Calu3 (cell line): ENCODE measurements at regions not wholly inside any gene's neighbourhood (a gene's known extent, or its start where the extent isn't known, plus 50 kb on each side); places are given as distances from the start of the nearest gene placed in this dataset.

Source experiments
- BruUV-seq: library from RNA; stranded (reverse); fragments of 400-500 nt; replicated peaks from 2 replicates; lab custom pipeline; 2021; lab: Mats Ljungman, UMichigan
- CTCF ChIA-PET: fragments of 300-600 bp; sonication (Branson Sonifier 250); formaldehyde crosslinking; loops from one replicate; lab custom pipeline; 2022; ENCODE audit warnings: antibody characterized with exemption; lab: Charles Lee
- DNase-seq: peaks from one replicate; pipeline ENCODE4 v3.0.0; 2022
- H3K27ac Mint-ChIP-seq: one replicate; pipeline ENCODE4 v1.8.0; 2022; ENCODE audit warnings: mixed read lengths; ENCODE audit not compliant: unreplicated experiment
- H3K27me3 Mint-ChIP-seq: one replicate; pipeline ENCODE4 v1.8.0; 2022; ENCODE audit warnings: mixed read lengths; ENCODE audit not compliant: unreplicated experiment
- H3K36me3 Mint-ChIP-seq: one replicate; pipeline ENCODE4 v1.8.0; 2022; ENCODE audit warnings: mild to moderate bottlenecking, moderate library complexity, mixed read lengths; ENCODE audit not compliant: insufficient read depth, unreplicated experiment
- H3K4me1 Mint-ChIP-seq: one replicate; pipeline ENCODE4 v1.8.0; 2022; ENCODE audit warnings: mild to moderate bottlenecking, low read depth, mixed read lengths; ENCODE audit not compliant: unreplicated experiment
- H3K4me3 Mint-ChIP-seq: one replicate; pipeline ENCODE4 v1.8.0; 2022; ENCODE audit warnings: mild to moderate bottlenecking, low read depth, moderate library complexity, mixed read lengths; ENCODE audit not compliant: unreplicated experiment
- H3K9me3 Mint-ChIP-seq: one replicate; pipeline ENCODE4 v1.8.0; 2022; ENCODE audit warnings: low read depth, mixed read lengths; ENCODE audit not compliant: unreplicated experiment
- CTCF ChIP-seq: fragments of 200-600 bp; IDR thresholded peaks from one replicate; pipeline ENCODE4 v1.8.0; 2022; ENCODE audit warnings: antibody characterized with exemption; ENCODE audit not compliant: unreplicated experiment
- intact Hi-C: fragments of 100-400 bp; cut with micrococcal nuclease; formaldehyde crosslinking; loops from one replicate; pipeline ENCODE4 v1.10.0; 2022; ENCODE audit not compliant: unreplicated experiment

- Mint-ChIP-seq H3K9me3 (no peaks in the 10 kb centered on the region), H3K27ac (no peak overlapping the region), H3K27me3 (peaks cover 12% of the 10 kb centered on the region), H3K4me1 (peaks cover 8% of the 10 kb centered on the region), H3K36me3 (no peaks in the 10 kb centered on the region), H3K4me3 (no peak overlapping the region)
- intact Hi-C loops: no loop called here
- no peak for TF ChIP-seq CTCF
- no peak for DNase-seq
- CTCF ChIA-PET: no interaction called here
- BruUV-seq: no TSS peak
Measured at GRCh38 chr2:101560780-101561315, 85.9 kb upstream of the RFX8 start.

DNA sequence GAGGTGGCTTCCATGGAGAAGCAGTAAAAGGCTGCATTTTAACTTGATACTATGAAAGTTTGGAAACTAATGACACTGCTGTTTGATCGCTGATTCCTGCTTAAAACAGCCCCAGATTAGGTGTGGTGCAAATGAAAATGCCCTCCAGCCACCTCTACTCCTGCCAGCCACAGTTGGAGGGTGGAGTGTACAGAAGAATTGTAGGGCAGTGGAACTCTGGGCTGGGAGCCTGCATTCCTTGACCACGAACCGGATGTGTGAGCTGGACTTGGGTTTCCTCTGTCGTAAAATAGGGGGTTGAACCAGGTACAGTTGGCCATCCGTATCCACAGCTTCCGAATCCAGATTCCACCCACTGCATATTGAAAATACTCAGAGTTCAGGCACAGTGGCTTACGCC, 84.6 kb upstream of the RFX8 start:
- Mint-ChIP-seq H3K36me3 (no peaks in the 10 kb centered on the region), H3K27me3 (peaks cover 7% of the 10 kb centered on the region), H3K4me1 (peaks cover 8% of the 10 kb centered on the region), H3K9me3 (peaks cover 3% of the 10 kb centered on the region), H3K27ac (no peak overlapping the region), H3K4me3 (no peak overlapping the region)
- DNase-seq: no peak
- intact Hi-C loops: no loop called here
- no peak for TF ChIP-seq CTCF
- CTCF ChIA-PET: no interaction called here
- BruUV-seq: no TSS peak

GRCh38 chr2:101558740-101559525, 84.0 kb upstream of the RFX8 start:
- DNase-seq: no peak
- peaks cover under 1% of the 10 kb centered on the region for H3K27me3 Mint-ChIP-seq
- intact Hi-C loops: no loop called here
- TF ChIP-seq CTCF: no peak
- no peaks in the 10 kb centered on the region for H3K36me3 Mint-ChIP-seq
- H3K9me3 Mint-ChIP-seq: peaks cover 3% of the 10 kb centered on the region
- no peak overlapping the region for H3K4me3 Mint-ChIP-seq
- H3K4me1 Mint-ChIP-seq: peaks cover 8% of the 10 kb centered on the region
- BruUV-seq: no TSS peak
- H3K27ac Mint-ChIP-seq: no peak overlapping the region
- CTCF ChIA-PET: interaction anchor here (0.7 kb wide), 1 partner anchor 293 kb away, joined by 4 read pairs; no protein-coding TSS in a partner anchor

- H3K4me3 Mint-ChIP-seq: no peak overlapping the region
- no peak for TF ChIP-seq CTCF
- no peaks in the 10 kb centered on the region for H3K36me3 Mint-ChIP-seq
- no peaks in the 10 kb centered on the region for H3K27me3 Mint-ChIP-seq
- peaks cover 8% of the 10 kb centered on the region for H3K4me1 Mint-ChIP-seq
- CTCF ChIA-PET: no interaction called here
- intact Hi-C loops: no loop called here
- peaks cover 5% of the 10 kb centered on the region for H3K9me3 Mint-ChIP-seq
- H3K27ac Mint-ChIP-seq: no peak overlapping the region
- no TSS peak for BruUV-seq
- no peak for DNase-seq
Measured at GRCh38 chr2:101556033-101556459, 81.1 kb upstream of the RFX8 start.
